Body of pancreas (tissue), 4 donors: ENCODE measurements at regions not wholly inside any gene's neighbourhood (a gene's known extent, or its start where the extent isn't known, plus 50 kb on each side); places are given as distances from the start of the nearest gene placed in this dataset.

Source experiments
- ATAC-seq: fragments of 150-250 bp; one replicate; pipeline ENCODE4 v1.9.1; 2016
- DNase-seq, 4 donors: peaks; one replicate each; pipeline ENCODE4 v3.0.0-alpha.2; 2019
- H3K27ac ChIP-seq, 4 donors: fragments of 200-600 bp; sonication (generic); 1 replicate in 3 of 4; 2 replicates in 1 of 4; pipeline versions ENCODE4 v1.5.1 to v1.6.1; 2016 to 2019; ENCODE audit warnings: mild to moderate bottlenecking in 1 of 4, mixed read lengths in 1 of 4, moderate library complexity in 1 of 4
- H3K27me3 ChIP-seq, 2 donors: fragments of 200-600 bp; sonication (generic); one replicate each; pipeline ENCODE4 v1.6.0; 2016; ENCODE audit warnings: mild to moderate bottlenecking in 1 of 2
- H3K36me3 ChIP-seq, 2 donors: fragments of 200-600 bp; sonication (generic); replicated peaks in 1 of 2; 2 replicates each; pipeline ENCODE4 v1.5.1; 2016; ENCODE audit warnings: low read depth in 2 of 2; ENCODE audit not compliant: insufficient read depth in 1 of 2
- H3K4me1 ChIP-seq: fragments of 200-600 bp; sonication (generic); one replicate; pipeline ENCODE4 v1.6.0; 2016
- H3K4me3 ChIP-seq, 2 donors: fragments of 200-600 bp; sonication (generic); 1 replicate in 1 of 2; 2 replicates in 1 of 2; pipeline ENCODE4 v1.5.1; 2016 to 2019
- H3K9me3 ChIP-seq, 3 donors: fragments of 200-600 bp; sonication (generic); 1 replicate in 2 of 3; 2 replicates in 1 of 3; pipeline ENCODE4 v1.5.1; 2016
- POLR2A ChIP-seq, 3 donors: fragments of 450-650 bp; IDR thresholded peaks; one replicate each; pipeline ENCODE4 v1.6.1; 2016; ENCODE audit warnings: antibody characterized with exemption in 3 of 3, mild to moderate bottlenecking in 2 of 3
- WGBS, 2 donors: methylation state at CpG; one replicate each; pipeline ENCODE4 v1.1.5; 2017; 5-methylcytosine and 5-hydroxymethylcytosine counted together
- intact Hi-C: fragments of 100-400 bp; cut with DNase I; formaldehyde crosslinking; loops from one replicate; pipeline ENCODE4 v1.15.1; 2023
- TF ChIP-seq, protein P1 (sequence below), 7 experiments: fragments of 450-650 bp in 4 of 7; fragments of 200-600 bp in 3 of 7; sonication (generic) in 3 of 7; IDR thresholded peaks; one replicate each; pipeline ENCODE4 v1.5.1; 2016 to 2019; ENCODE audit warnings: antibody characterized with exemption in 7 of 7

DNA sequence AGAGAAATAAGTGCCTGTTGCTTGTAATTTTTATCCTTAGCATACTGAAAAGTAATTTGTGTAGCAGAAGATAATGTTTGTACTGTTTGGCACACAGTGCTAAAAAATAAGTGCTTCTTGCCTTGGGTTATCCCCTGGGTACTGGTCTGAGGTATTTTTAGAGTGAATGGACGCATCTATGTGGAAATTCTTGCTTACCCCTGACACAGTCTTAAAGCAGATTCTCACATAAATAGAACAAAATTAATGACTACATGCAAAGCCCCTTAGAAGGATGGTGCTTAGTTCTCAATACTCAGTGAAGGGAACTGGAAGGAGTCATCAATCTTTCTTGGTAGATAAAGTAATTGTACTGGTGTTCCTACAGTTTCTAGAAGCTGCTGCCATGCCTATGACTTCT, 548.6 kb downstream of the ARL4A start:
- Histone ChIP-seq H3K36me3 (no peaks in the 10 kb centered on the region), H3K27ac (no peak overlapping the region), H3K27me3 (no peaks in the 10 kb centered on the region), H3K4me1 (no peaks in the 10 kb centered on the region), H3K9me3 (no peaks in the 10 kb centered on the region), H3K4me3 (no peak overlapping the region)
- WGBS, 2 donors: 75 to 85% methylated on average over 1 of the region's 1 CpG
- DNase-seq: no peak
- no peak for ATAC-seq
- intact Hi-C loops: no loop called here
- TF ChIP-seq POLR2A (IDR thresholded peaks at IDR 0.05): no peak
- TF ChIP-seq, protein P1, sequence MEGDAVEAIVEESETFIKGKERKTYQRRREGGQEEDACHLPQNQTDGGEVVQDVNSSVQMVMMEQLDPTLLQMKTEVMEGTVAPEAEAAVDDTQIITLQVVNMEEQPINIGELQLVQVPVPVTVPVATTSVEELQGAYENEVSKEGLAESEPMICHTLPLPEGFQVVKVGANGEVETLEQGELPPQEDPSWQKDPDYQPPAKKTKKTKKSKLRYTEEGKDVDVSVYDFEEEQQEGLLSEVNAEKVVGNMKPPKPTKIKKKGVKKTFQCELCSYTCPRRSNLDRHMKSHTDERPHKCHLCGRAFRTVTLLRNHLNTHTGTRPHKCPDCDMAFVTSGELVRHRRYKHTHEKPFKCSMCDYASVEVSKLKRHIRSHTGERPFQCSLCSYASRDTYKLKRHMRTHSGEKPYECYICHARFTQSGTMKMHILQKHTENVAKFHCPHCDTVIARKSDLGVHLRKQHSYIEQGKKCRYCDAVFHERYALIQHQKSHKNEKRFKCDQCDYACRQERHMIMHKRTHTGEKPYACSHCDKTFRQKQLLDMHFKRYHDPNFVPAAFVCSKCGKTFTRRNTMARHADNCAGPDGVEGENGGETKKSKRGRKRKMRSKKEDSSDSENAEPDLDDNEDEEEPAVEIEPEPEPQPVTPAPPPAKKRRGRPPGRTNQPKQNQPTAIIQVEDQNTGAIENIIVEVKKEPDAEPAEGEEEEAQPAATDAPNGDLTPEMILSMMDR (IDR thresholded peaks at IDR 0.05): no peak

DNA sequence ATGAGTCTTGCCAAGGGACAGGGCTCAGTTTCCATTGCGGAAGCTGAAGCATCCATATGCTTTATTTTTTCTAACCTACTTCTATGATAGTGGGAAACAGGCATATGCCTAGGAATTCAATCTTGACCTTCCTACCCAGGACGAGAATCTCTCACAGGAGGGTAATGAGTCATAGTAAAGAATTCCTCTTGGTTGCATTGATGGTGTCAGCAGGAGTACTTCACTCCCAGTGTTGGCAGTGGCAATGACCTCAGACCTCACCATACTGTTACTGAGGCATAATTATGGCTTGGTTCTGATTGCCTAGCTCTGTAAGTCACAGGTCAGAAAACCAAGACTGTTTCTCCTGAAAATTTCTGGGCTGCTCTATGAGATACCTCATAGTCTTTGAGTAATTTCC, 552.9 kb downstream of the ARL4A start:
- no peaks in the 10 kb centered on the region for H3K36me3 ChIP-seq
- WGBS, 2 donors: 54 to 58% methylated on average over 2 of the region's 2 CpGs
- H3K9me3 ChIP-seq: no peaks in the 10 kb centered on the region
- ATAC-seq: no peak
- intact Hi-C loops: no loop called here
- no peak overlapping the region for H3K4me3 ChIP-seq
- no peak overlapping the region for H3K27ac ChIP-seq
- H3K4me1 ChIP-seq: no peaks in the 10 kb centered on the region
- no peaks in the 10 kb centered on the region for H3K27me3 ChIP-seq
- DNase-seq: no peak
- no peak for TF ChIP-seq POLR2A (IDR thresholded peaks at IDR 0.05)
- TF ChIP-seq, protein P1 (IDR thresholded peaks at IDR 0.05): no peak

DNA sequence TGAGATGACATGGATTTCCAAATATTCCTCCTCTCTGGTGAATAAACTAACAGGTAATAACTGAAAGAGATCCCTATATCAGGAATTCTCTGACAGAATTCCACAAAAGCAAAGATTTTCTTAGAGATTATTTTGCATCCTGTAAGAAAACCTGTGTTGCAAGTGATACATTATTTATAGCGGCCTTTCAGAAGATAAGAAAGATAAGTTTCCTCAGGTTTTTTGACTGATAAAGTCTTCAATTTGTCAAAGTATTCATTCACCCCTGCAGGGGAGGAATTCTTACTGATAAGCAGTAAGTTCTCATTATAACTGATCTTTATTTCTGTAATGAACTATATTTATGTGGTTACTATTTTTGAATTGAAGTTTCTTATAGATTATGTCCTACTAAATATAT, 554.0 kb downstream of the ARL4A start:
- 36 to 41% methylated on average over 1 of the region's 1 CpG for WGBS, 2 donors
- ATAC-seq (no peak), DNase-seq (no peak)
- no peak overlapping the region for H3K27ac ChIP-seq
- H3K9me3 ChIP-seq: no peaks in the 10 kb centered on the region
- H3K36me3 ChIP-seq: no peaks in the 10 kb centered on the region
- H3K4me3 ChIP-seq: no peak overlapping the region
- TF ChIP-seq, protein P1 (IDR thresholded peaks at IDR 0.05): no peak
- TF ChIP-seq POLR2A (IDR thresholded peaks at IDR 0.05): no peak
- intact Hi-C loops: no loop called here
- no peaks in the 10 kb centered on the region for H3K27me3 ChIP-seq
- no peaks in the 10 kb centered on the region for H3K4me1 ChIP-seq

DNA sequence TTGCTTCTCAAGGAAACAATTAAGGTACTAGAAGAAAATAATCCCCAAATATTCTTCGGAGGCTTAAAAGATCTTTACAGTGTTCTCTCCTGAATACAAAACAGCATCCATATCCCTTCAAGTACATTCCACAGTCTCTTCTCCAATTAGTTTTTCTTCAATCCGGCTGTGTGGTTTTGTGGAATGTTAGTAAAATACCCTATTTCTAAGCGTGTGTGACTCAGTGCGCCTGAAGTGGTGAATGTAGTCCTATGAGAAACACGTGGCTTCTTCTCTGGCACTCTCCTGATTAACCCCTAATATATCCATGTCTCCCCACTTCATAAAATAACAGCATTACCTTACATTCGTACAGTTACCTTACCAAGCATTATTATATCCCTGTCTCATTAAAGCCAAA, 570.2 kb downstream of the ARL4A start:
- Histone ChIP-seq H3K36me3 (no peaks in the 10 kb centered on the region), H3K27ac (no peak overlapping the region), H3K9me3 (no peaks in the 10 kb centered on the region), H3K4me3 (no peak overlapping the region), H3K4me1 (no peaks in the 10 kb centered on the region), H3K27me3 (no peaks in the 10 kb centered on the region)
- no peak for ATAC-seq
- intact Hi-C loops: no loop called here
- WGBS, 2 donors: 69 to 79% methylated on average over 6 of the region's 6 CpGs
- no peak for DNase-seq
- TF ChIP-seq, protein P1 (IDR thresholded peaks at IDR 0.05): no peak

DNA sequence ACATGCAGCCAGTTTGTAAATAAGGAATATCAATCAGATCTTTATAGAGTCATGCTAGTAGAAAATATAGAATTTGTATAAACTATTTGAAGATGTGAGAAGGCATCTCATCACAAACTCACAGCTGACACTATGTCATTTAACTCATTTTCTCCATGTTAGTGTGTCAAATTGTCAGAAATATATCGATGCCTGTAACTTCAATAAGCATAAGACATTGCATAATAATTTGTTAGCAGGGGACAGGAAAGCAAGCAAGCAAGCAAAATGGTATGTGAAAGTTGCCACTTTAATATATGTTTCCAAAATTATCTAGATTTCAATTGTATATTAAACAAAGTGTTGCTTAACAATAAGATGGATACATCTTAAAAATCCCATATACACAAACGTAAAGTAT, 571.0 kb downstream of the ARL4A start:
- ATAC-seq (no peak), DNase-seq (no peak)
- intact Hi-C loops: no loop called here
- Histone ChIP-seq H3K36me3 (no peaks in the 10 kb centered on the region), H3K4me1 (no peaks in the 10 kb centered on the region), H3K27ac (no peak overlapping the region), H3K27me3 (no peaks in the 10 kb centered on the region), H3K4me3 (no peak overlapping the region), H3K9me3 (no peaks in the 10 kb centered on the region)
- 81 to 83% methylated on average over 2 of the region's 2 CpGs for WGBS, 2 donors
- TF ChIP-seq, protein P1 (IDR thresholded peaks at IDR 0.05): no peak
- TF ChIP-seq POLR2A (IDR thresholded peaks at IDR 0.05): no peak
